HG02973 (cell line): ENCODE measurements at regions not wholly inside any gene's neighbourhood (a gene's known extent, or its start where the extent isn't known, plus 50 kb on each side); places are given as distances from the start of the nearest gene placed in this dataset.

Experiments
- ATAC-seq: cut with Tn5 transposase; IDR thresholded peaks from one replicate; pipeline ENCODE4 v1.9.1; 2021; ENCODE audit warnings: moderate library complexity; ENCODE audit not compliant: unreplicated experiment

- no peak for ATAC-seq
Observed at GRCh38 chr3:14334936-14335335, 67.5 kb upstream of the SLC6A6 start.

DNA sequence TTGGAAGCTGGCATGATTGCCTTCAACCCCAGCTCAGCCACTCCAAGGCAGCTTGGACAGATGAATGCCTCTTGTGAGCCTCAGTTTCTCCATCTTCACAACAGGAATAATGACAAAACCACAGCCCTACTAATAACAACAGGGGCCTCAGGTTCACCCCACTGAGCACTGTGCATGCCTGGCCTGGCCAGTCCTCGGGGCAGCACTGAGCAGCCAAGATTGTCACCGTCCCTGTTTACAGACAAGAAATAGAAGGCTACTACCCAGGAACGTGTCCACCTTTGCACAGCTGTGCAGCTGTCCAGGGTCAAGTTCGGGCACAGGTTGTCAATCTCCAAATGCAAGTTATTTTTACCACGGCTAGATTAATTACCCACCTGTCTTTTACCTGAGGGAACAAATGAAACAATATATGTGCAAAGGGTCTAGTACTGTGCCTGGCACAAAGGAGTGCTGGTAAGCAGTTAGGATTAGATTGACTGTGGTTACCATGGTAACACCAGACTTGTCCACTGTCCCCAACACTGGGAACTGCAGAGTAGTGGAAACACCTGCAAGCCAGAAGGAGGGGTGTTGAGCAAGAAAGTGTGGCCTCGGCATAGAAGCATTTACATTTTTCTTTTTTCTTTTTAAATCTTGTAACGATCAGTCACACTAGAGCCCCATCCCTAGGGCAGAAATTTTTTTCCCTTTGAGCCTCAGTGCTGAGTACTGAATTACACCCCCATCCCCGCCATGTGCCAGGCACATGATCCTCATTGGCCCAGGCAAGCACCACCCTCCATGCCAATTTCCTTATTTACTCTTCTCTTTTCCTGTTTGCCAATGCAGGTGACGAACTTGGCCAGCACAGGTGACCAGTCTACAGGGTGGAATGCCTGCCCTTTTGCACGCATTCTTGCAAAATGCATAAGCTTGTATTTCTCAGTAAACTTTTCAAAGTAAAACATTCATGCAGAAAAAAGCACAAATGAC is 66.3 kb upstream of the SLC6A6 start:
- ATAC-seq: no peak

DNA sequence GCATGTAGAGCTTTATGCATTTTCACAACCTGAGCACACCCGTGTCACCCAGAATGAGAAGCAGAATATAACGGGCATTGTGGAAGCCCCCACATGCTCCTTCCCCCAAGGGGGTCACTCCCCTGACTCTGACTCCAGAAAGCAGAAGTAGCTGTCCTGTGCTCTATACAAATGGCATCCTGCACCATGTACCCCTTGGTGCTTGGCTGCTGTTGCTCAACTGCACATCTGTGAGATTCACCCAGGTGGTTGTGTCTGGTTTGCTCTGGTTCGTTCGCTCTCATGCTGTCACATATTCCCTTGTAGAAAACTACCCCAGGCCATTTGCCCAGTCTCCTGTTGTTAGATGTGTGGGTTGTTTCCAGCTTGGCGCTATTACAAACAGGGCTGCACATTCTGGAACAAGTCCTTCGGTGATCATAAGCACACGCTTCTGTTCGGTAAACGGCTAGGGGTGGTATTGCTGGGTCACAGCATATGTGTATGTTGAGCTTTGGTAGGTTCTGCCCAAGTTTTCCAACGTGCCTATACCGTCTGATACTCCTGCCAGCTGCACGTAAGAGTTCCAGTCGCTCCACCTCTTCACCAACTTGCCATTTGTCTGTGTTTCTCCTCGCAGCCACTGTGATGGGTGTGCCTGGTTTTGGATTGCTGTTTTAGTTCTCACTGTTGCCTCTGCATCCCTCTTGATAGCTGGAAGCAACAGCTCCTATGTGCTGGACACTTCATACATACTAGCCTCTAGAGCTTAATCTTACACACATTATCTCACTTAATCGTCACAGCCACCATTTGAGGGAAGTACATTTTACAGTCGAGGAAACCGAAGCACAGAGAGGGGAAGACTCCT is 65.4 kb upstream of the SLC6A6 start:
- ATAC-seq: no peak

- ATAC-seq: no peak
Observed at GRCh38 chr3:14337828-14338227, 64.6 kb upstream of the SLC6A6 start.

DNA sequence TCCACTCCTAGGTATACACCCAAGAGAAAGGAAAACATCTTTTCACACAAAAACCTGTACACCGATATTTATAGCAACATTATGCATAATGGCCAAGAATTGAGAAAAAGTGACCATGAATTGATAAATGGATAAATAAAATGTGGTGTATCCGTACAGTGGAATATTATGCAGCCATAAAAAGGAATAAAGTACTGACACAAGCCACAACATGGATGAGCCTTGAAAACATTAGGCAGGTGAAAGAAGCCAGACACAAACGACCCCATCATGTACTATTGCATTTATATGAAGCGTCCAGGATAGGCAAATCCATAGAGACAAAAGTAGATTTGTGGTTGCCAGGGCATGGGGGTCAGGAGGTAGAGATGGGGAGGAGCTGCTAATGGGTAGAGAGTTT is 64.2 kb upstream of the SLC6A6 start:
- ATAC-seq: no peak

DNA sequence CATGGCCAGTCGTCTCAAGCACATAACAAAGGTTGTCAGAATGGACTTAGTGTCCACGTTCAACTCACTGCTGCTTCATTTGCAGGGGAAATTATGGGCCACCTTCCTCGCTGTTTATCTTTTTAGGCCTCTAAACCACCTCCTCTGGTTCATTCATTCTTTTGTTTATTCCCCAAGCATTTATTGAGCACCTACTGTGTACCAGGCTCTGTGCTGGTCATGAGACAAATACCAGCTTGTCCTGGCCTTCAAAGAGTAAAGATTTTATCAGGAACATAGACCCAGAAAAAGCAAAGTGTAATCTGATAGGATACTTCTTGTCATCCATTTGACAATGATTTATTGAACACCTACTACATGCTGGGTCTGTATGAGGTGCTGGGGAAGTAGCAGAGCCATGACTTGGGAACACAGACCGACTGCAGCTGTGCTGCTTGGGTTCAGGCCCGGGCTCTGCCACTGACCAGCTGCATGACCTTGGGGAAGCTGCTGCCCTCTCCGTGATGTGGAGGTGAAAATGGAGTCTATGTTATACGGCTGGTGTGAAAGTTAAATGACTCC is 63.4 kb upstream of the SLC6A6 start:
- no peak for ATAC-seq

GRCh38 chr3:14340960-14341708 is 61.3 kb upstream of the SLC6A6 start:
- ATAC-seq: no peak

DNA sequence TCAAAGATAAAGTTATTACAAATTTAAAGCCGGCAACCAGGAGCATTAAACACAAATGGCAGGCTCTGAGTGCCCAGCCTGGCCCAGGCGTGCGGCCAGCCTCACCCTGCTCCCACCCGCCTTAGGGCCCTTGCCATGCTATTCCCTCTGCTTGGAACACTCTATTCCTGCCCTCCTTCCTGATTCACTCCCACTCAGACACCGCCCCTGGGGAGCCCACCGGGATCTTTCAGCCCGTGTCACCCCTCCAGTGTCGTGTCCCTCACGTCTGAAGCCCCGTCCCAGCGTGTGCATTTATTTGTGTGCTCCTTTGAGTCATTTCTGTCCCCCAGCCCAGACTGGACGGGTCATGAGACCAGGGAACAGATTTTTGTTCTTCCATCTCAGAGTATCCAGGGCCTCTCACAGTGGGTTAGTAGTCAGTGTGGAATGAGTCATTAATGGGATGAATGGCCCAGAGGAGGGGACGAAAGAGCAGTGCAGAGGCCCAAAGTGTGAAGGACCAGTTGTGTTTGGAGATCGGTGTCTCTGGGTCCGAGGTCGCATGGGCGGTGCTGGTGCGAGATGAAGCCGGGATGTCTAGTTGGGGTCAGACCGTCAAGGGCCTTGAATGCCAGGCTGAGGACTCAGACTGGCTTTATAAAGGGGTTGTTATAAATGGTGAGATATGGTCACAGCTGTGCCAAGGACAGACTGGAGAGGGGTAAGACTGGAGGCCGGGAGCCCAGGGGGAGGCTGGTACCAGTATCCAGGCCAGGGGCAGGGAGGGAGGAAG is 58.9 kb upstream of the SLC6A6 start:
- ATAC-seq: no peak

DNA sequence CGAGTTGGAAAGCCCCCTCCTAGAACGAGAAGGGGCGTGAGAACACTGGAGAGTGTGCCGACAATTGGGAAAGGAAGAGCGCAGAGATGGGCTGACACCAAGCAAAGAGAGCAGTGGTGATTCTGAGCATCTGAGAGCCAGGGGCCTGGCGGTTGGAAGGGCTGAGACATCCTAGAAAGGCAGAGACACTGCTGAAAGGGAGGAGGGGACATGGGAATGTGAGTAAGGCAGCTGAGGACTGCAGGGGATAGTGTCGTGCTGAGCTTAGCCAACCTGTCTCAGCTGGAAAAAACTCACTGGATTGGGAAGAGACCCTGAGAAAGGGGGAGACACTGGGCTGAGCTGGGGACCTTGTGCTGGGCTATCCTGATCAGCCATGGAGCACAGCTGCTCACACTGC is 58.1 kb upstream of the SLC6A6 start:
- no peak for ATAC-seq

GRCh38 chr3:14345496-14346150 is 56.8 kb upstream of the SLC6A6 start:
- ATAC-seq: no peak

GRCh38 chr3:14346191-14346590 is 56.2 kb upstream of the SLC6A6 start:
- no peak for ATAC-seq

- no peak for ATAC-seq
Observed at GRCh38 chr3:14346642-14347041, 55.8 kb upstream of the SLC6A6 start.

DNA sequence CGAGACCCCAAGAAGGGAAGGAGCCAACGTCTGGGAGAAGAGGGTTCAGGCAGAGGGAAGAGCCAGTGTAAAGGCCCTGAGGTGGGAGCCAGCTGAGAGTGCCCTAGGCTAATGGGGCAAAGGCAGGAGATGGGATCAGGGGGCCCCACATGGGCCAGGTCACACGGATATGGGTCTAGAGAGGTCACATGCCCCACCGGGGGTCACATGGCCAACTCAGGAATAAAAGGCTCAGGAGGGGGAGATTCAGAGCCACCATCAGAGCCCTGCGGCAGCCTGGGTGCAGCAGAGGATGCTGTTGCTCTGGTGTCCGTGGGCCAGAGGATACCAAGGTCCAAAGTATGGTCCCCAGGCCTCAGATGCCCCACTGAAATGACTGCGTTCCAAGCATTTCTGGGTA is 55.3 kb upstream of the SLC6A6 start:
- no peak for ATAC-seq

- ATAC-seq: no peak
Observed at GRCh38 chr3:14351617-14352001, 50.8 kb upstream of the SLC6A6 start.

DNA sequence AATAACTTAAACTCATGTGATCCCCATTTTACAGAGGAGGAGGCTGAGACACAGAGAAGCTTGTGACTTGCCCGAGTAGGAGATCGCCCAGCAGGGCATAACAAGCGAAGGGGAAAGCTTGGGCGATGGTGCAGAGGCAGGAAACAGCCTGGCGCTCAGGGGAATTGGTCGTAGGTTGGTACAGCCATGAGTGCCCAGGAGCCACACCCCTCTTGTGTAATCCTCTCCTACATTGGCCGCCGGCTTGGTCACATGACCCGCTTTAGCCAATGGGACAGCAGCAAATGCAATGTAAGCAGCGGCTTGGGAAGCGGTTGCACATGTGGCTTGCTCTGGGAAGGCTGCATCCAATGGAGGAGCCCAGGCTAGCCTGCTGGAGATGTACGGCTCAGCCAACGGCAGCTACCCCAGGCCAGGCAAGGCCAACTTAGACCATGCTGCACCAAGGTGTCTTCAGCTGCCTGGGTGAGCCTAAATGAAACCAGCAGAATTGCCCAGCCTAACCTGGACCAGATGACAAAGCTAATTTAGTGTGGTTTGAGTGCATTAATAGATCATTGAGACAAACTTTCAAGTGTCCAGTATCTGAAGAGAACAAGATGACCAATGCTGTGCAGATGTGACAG is 50.3 kb upstream of the SLC6A6 start:
- ATAC-seq: no peak
